ENCODE measurements at regions not wholly inside any gene's neighbourhood (a gene's known extent, or its start where the extent isn't known, plus 50 kb on each side); places are given as distances from the start of the nearest gene placed in this dataset.
"Not testable (repeated sequence)": the region's sequence is repeated elsewhere in the genome, so short reads cannot be mapped to it uniquely, and the experiment has no call there.

DNA sequence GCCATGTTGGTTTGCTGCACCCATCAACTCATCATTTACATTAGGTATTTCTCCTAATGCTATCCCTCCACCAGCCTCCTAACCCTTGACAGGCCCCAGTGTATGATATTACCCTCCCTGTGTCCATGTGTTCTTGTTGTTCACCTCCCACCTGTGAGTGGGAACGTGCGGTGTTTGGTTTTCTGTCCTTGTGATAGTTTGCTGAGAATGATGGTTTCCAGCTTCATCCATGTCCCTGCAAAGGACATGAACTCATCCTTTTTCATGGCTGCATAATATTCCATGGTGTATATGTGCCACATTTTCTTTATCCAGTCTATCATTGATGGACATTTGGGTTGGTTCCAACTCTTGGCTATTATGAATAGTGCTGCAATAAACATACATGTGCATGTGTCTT lies 184.0 kb downstream of the EDEM1 start:
- TF ChIP-seq, protein P1, sequence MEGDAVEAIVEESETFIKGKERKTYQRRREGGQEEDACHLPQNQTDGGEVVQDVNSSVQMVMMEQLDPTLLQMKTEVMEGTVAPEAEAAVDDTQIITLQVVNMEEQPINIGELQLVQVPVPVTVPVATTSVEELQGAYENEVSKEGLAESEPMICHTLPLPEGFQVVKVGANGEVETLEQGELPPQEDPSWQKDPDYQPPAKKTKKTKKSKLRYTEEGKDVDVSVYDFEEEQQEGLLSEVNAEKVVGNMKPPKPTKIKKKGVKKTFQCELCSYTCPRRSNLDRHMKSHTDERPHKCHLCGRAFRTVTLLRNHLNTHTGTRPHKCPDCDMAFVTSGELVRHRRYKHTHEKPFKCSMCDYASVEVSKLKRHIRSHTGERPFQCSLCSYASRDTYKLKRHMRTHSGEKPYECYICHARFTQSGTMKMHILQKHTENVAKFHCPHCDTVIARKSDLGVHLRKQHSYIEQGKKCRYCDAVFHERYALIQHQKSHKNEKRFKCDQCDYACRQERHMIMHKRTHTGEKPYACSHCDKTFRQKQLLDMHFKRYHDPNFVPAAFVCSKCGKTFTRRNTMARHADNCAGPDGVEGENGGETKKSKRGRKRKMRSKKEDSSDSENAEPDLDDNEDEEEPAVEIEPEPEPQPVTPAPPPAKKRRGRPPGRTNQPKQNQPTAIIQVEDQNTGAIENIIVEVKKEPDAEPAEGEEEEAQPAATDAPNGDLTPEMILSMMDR (IDR thresholded peaks at IDR 0.05) = not testable (repeated sequence)
- TF ChIP-seq POLR2A (IDR thresholded peaks at IDR 0.05) = not testable (repeated sequence)
